ENCODE measurements at regions not wholly inside any gene's neighbourhood (a gene's known extent, or its start where the extent isn't known, plus 50 kb on each side); places are given as distances from the start of the nearest gene placed in this dataset.

- DNase-seq (ENCODE audit: low read depth) = no peak
- TF ChIP-seq CTCF (IDR thresholded peaks at IDR 0.05; ENCODE audit: insufficient read depth, low read length) = no peak
- no peak overlapping the region for H3K4me3 ChIP-seq (ENCODE audit: low read depth, low read length)
Observed at GRCh38 chr3:104951426-104951825, 415.3 kb upstream of the ALCAM start.

GRCh38 chr3:104952146-104952972 is 414.4 kb upstream of the ALCAM start:
- no peak for TF ChIP-seq CTCF (IDR thresholded peaks at IDR 0.05; ENCODE audit: insufficient read depth, low read length)
- no peak overlapping the region for H3K4me3 ChIP-seq (ENCODE audit: low read depth, low read length)
- peak; percentile 88 for DNase-seq (ENCODE audit: low read depth)

- no peak for TF ChIP-seq CTCF (IDR thresholded peaks at IDR 0.05; ENCODE audit: insufficient read depth, low read length)
- no peak overlapping the region for H3K4me3 ChIP-seq (ENCODE audit: low read depth, low read length)
- no peak for DNase-seq (ENCODE audit: low read depth)
Observed at GRCh38 chr3:104956620-104957345, 409.9 kb upstream of the ALCAM start.

- H3K4me3 ChIP-seq (ENCODE audit: low read depth, low read length) = no peak overlapping the region
- no peak for DNase-seq (ENCODE audit: low read depth)
Observed at GRCh38 chr3:104960579-104960978, 406.1 kb upstream of the ALCAM start.

GRCh38 chr3:104961851-104962250 is 404.9 kb upstream of the ALCAM start:
- no peak for TF ChIP-seq CTCF (IDR thresholded peaks at IDR 0.05; ENCODE audit: insufficient read depth, low read length)
- no peak overlapping the region for H3K4me3 ChIP-seq (ENCODE audit: low read depth, low read length)
- DNase-seq (ENCODE audit: low read depth) = peak; percentile 22

More at GRCh38 chr3:104960579-104960978, 406.1 kb upstream of the ALCAM start:
- TF ChIP-seq CTCF (IDR thresholded peaks at IDR 0.05; ENCODE audit: insufficient read depth, low read length) = no peak

- TF ChIP-seq CTCF (IDR thresholded peaks at IDR 0.05; ENCODE audit: insufficient read depth, low read length) = no peak
- H3K4me3 ChIP-seq (ENCODE audit: low read depth, low read length) = no peak overlapping the region
- no peak for DNase-seq (ENCODE audit: low read depth)
Observed at GRCh38 chr3:104974316-104974715, 392.4 kb upstream of the ALCAM start.

Data from fibroblast of the aortic adventitia (primary cell).